WTC11 (cell line): ENCODE measurements at regions not wholly inside any gene's neighbourhood (a gene's known extent, or its start where the extent isn't known, plus 50 kb on each side); places are given as distances from the start of the nearest gene placed in this dataset.

Source experiments
- ATAC-seq: fragments of 200-7000 bp; cut with Tn5 transposase; 2 replicates; pipeline ENCODE4 v1.10.0; 2021; ENCODE audit warnings: mild to moderate bottlenecking, moderate library complexity
- CTCF ChIA-PET: fragments of 300-600 bp; sonication (Branson Sonifier 250); formaldehyde crosslinking; loops from one replicate; lab custom pipeline; 2021; ENCODE audit warnings: antibody characterized with exemption; lab: Charles Lee
- POLR2A ChIA-PET: fragments of 350-600 bp; sonication (Branson Sonifier 250); formaldehyde crosslinking; loops from one replicate; lab custom pipeline; 2021; ENCODE audit warnings: antibody characterized with exemption; lab: Charles Lee
- DNase-seq: peaks from one replicate; pipeline ENCODE4 v3.0.0; 2021; ENCODE audit warnings: low spot score
- H3K27ac Mint-ChIP-seq: 2 replicates; pipeline ENCODE4 v1.8.0; 2021; ENCODE audit warnings: mixed read lengths
- H3K27me3 Mint-ChIP-seq: 2 replicates; pipeline ENCODE4 v1.8.0; 2021; ENCODE audit warnings: low read depth, mild to moderate bottlenecking, moderate library complexity, mixed read lengths
- H3K36me3 Mint-ChIP-seq: 2 replicates; pipeline ENCODE4 v1.8.0; 2021; ENCODE audit warnings: mixed read lengths
- H3K4me1 Mint-ChIP-seq: 2 replicates; pipeline ENCODE4 v1.8.0; 2022; ENCODE audit warnings: mixed read lengths
- H3K4me3 Mint-ChIP-seq: 2 replicates; pipeline ENCODE4 v1.8.0; 2021; ENCODE audit warnings: mild to moderate bottlenecking, moderate library complexity, mixed read lengths
- H3K9me3 Mint-ChIP-seq: 2 replicates; pipeline ENCODE4 v1.8.0; 2021; ENCODE audit warnings: mixed read lengths
- ATF1 ChIP-seq: sonication (generic); formaldehyde crosslinking; IDR thresholded peaks from 2 replicates; pipeline ENCODE4 v1.8.1; 2023; ENCODE audit warnings: mild to moderate bottlenecking, moderate library complexity, missing genetic modification reagents
- CDX4 ChIP-seq: fragments of 250-450 bp; sonication (Bioruptor Pico); IDR thresholded peaks from 2 replicates; pipeline ENCODE4 v1.9.0; 2021; ENCODE audit warnings: moderate library complexity, mild to moderate bottlenecking, inconsistent platforms, borderline replicate concordance
- E2F4 ChIP-seq: sonication (generic); formaldehyde crosslinking; IDR thresholded peaks from 2 replicates; pipeline ENCODE4 v1.8.1; 2022; ENCODE audit warnings: low read depth, mild to moderate bottlenecking, moderate library complexity, missing genetic modification reagents, borderline replicate concordance
- E2F5 ChIP-seq: sonication (generic); formaldehyde crosslinking; IDR thresholded peaks from 2 replicates; pipeline ENCODE4 v1.8.1; 2022; ENCODE audit warnings: mild to moderate bottlenecking, moderate library complexity, missing genetic modification reagents
- EMX1 ChIP-seq: fragments of 250-450 bp; sonication (Bioruptor Pico); IDR thresholded peaks from 2 replicates; pipeline ENCODE4 v1.8.0; 2021; ENCODE audit warnings: mild to moderate bottlenecking
- HMGA2 ChIP-seq: fragments of 250-450 bp; sonication (Bioruptor Pico); IDR thresholded peaks from 2 replicates; pipeline ENCODE4 v1.4.0; 2021; ENCODE audit warnings: mild to moderate bottlenecking, moderate library complexity
- MYBL2 ChIP-seq: sonication (generic); formaldehyde crosslinking; IDR thresholded peaks from 2 replicates; pipeline ENCODE4 v1.8.1; 2023; ENCODE audit warnings: mild to moderate bottlenecking, moderate library complexity, missing genetic modification reagents
- NR2C2 ChIP-seq: sonication (generic); formaldehyde crosslinking; IDR thresholded peaks from 2 replicates; pipeline ENCODE4 v1.8.0; 2022; ENCODE audit warnings: mild to moderate bottlenecking, missing genetic modification reagents
- OVOL2 ChIP-seq: fragments of 250-450 bp; sonication (Bioruptor Pico); IDR thresholded peaks from 2 replicates; pipeline ENCODE4 v1.9.0; 2021; ENCODE audit warnings: mild to moderate bottlenecking, borderline replicate concordance
- PRDM15 ChIP-seq: sonication (generic); formaldehyde crosslinking; IDR thresholded peaks from 2 replicates; pipeline ENCODE4 v1.8.0; 2022; ENCODE audit warnings: missing genetic modification reagents
- ZNF263 ChIP-seq: sonication (generic); formaldehyde crosslinking; IDR thresholded peaks from 2 replicates; pipeline ENCODE4 v1.8.1; 2022; ENCODE audit warnings: low read depth, mild to moderate bottlenecking, moderate library complexity, missing genetic modification reagents
- ZNF532 ChIP-seq: fragments of 250-450 bp; sonication (Bioruptor Pico); IDR thresholded peaks from 2 replicates; pipeline ENCODE4 v1.9.0; 2021; ENCODE audit warnings: mild to moderate bottlenecking, borderline replicate concordance
- ZNF671 ChIP-seq: fragments of 250-450 bp; sonication (Bioruptor Pico); IDR thresholded peaks from 2 replicates; pipeline ENCODE4 v1.8.0; 2021; ENCODE audit warnings: mild to moderate bottlenecking

- ChIA-PET CTCF (no interaction called here), POLR2A (no interaction called here)
- H3K4me3 Mint-ChIP-seq: no peak overlapping the region
- H3K9me3 Mint-ChIP-seq: peaks cover 16% of the 10 kb centered on the region
- no peak for DNase-seq
- ATAC-seq: no peak
- no peak for TF ChIP-seq ZNF671 (CRISPR knock-in tag)
- H3K4me1 Mint-ChIP-seq: peaks cover 7% of the 10 kb centered on the region; the same call in 1 of the 2 replicates
- no peak overlapping the region for H3K27ac Mint-ChIP-seq
- H3K36me3 Mint-ChIP-seq: no peaks in the 10 kb centered on the region
- 0 out of 2 replicates have a peak, but pooled peaks cover 4% of the 10 kb centered on the region for H3K27me3 Mint-ChIP-seq
Measured at GRCh38 chr18:30806823-30807222, 235.7 kb downstream of the DSC3 start.

GRCh38 chr18:30800800-30801199, 241.7 kb downstream of the DSC3 start:
- POLR2A ChIA-PET: no interaction called here
- TF ChIP-seq PRDM15: no peak
- no peak for TF ChIP-seq HMGA2 (CRISPR knock-in tag)
- TF ChIP-seq ZNF532 (CRISPR knock-in tag): no peak
- no peak for TF ChIP-seq E2F5
- TF ChIP-seq EMX1 (CRISPR knock-in tag): no peak
- TF ChIP-seq ZNF263: no peak
- no peak for TF ChIP-seq OVOL2 (CRISPR knock-in tag)
- TF ChIP-seq MYBL2 (CRISPR knock-in tag): no peak
- TF ChIP-seq ATF1: no peak
- no peak for TF ChIP-seq NR2C2 (CRISPR knock-in tag)
- no peak for TF ChIP-seq E2F4 (CRISPR knock-in tag)
- no peak for TF ChIP-seq CDX4 (CRISPR knock-in tag)

More at GRCh38 chr18:30800800-30801199, 241.7 kb downstream of the DSC3 start:
- H3K36me3 Mint-ChIP-seq: no peaks in the 10 kb centered on the region
- 0 out of 2 replicates have a peak, but pooled peaks cover 8% of the 10 kb centered on the region for H3K4me1 Mint-ChIP-seq
- no peak overlapping the region for H3K27ac Mint-ChIP-seq
- DNase-seq: no peak
- no peak overlapping the region for H3K4me3 Mint-ChIP-seq
- H3K27me3 Mint-ChIP-seq: peaks cover 4% of the 10 kb centered on the region; the same call in 1 of the 2 replicates
- no peak for ATAC-seq
- peaks cover 18% of the 10 kb centered on the region for H3K9me3 Mint-ChIP-seq
- CTCF ChIA-PET: no interaction called here
